Suprapubic skin (tissue), 4 donors: ENCODE measurements at regions not wholly inside any gene's neighbourhood (a gene's known extent, or its start where the extent isn't known, plus 50 kb on each side); places are given as distances from the start of the nearest gene placed in this dataset.

ENCODE experiments used
- DNase-seq, 2 donors: peaks; one replicate each; pipeline ENCODE4 v3.0.0-alpha.2; 2019; ENCODE audit warnings: low spot score in 2 of 2
- H3K27ac ChIP-seq: fragments of 200-600 bp; sonication (generic); one replicate; pipeline ENCODE4 v1.5.1; 2019
- H3K27me3 ChIP-seq: fragments of 200-600 bp; sonication (generic); one replicate; pipeline ENCODE4 v1.5.1; 2019
- H3K36me3 ChIP-seq: fragments of 200-600 bp; sonication (generic); one replicate; pipeline ENCODE4 v1.5.1; 2019
- H3K4me1 ChIP-seq: fragments of 200-600 bp; sonication (generic); one replicate; pipeline ENCODE4 v1.5.1; 2019
- H3K4me3 ChIP-seq: fragments of 200-600 bp; sonication (generic); one replicate; pipeline ENCODE4 v1.5.1; 2019; ENCODE audit warnings: mild to moderate bottlenecking
- H3K9me3 ChIP-seq: fragments of 200-600 bp; sonication (generic); one replicate; pipeline ENCODE4 v1.5.1; 2019
- EP300 ChIP-seq: sonication (generic); formaldehyde crosslinking; IDR thresholded peaks from one replicate; pipeline ENCODE4 v1.6.1; 2017; ENCODE audit warnings: antibody characterized with exemption
- POLR2A ChIP-seq, 2 donors: fragments of 450-650 bp; IDR thresholded peaks; one replicate each; pipeline ENCODE4 v1.6.1; 2017; ENCODE audit warnings: antibody characterized with exemption in 2 of 2, mild to moderate bottlenecking in 2 of 2, moderate library complexity in 2 of 2
- POLR2AphosphoS5 ChIP-seq, 3 donors: sonication (generic); formaldehyde crosslinking; IDR thresholded peaks; one replicate each; pipeline ENCODE4 v1.6.1; 2017; ENCODE audit warnings: antibody characterized with exemption in 3 of 3
- WGBS: methylation state at CpG from one replicate; pipeline ENCODE4 v1.1.5; 2018; 5-methylcytosine and 5-hydroxymethylcytosine counted together
- TF ChIP-seq, protein P1 (sequence below), 2 donors: fragments of 200-600 bp in 1 of 2; fragments of 450-650 bp in 1 of 2; sonication (generic) in 1 of 2; IDR thresholded peaks; one replicate each; pipeline ENCODE4 v1.5.1; 2016 to 2019; ENCODE audit warnings: antibody characterized with exemption in 2 of 2, mild to moderate bottlenecking in 1 of 2, moderate library complexity in 1 of 2

DNA sequence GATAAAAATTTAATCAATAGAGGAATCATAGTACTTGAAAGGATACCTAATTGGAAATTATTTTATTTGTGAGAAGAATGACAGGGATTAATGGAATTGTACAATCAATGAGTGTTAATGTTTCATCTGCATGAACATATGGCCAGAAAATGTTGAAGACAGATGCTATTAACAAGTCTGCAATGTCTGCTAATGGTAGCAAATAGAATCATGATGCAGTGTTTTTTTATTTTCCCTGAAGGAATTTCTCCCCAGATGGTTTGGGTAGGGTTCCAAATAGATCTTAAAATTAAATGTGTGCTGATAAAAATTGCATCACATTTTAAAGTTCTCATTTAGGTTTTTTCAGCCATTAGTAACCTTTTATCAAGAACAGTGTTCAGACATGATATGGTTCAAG is 291.3 kb upstream of the TRAM1L1 start:
- H3K4me3 ChIP-seq: no peak overlapping the region
- TF ChIP-seq, protein P1, sequence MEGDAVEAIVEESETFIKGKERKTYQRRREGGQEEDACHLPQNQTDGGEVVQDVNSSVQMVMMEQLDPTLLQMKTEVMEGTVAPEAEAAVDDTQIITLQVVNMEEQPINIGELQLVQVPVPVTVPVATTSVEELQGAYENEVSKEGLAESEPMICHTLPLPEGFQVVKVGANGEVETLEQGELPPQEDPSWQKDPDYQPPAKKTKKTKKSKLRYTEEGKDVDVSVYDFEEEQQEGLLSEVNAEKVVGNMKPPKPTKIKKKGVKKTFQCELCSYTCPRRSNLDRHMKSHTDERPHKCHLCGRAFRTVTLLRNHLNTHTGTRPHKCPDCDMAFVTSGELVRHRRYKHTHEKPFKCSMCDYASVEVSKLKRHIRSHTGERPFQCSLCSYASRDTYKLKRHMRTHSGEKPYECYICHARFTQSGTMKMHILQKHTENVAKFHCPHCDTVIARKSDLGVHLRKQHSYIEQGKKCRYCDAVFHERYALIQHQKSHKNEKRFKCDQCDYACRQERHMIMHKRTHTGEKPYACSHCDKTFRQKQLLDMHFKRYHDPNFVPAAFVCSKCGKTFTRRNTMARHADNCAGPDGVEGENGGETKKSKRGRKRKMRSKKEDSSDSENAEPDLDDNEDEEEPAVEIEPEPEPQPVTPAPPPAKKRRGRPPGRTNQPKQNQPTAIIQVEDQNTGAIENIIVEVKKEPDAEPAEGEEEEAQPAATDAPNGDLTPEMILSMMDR (IDR thresholded peaks at IDR 0.05): no peak
- TF ChIP-seq POLR2AphosphoS5 (IDR thresholded peaks at IDR 0.05) (no peak), EP300 (no peak)
- no peaks in the 10 kb centered on the region for H3K27me3 ChIP-seq
- H3K4me1 ChIP-seq: no peaks in the 10 kb centered on the region
- no peak for DNase-seq
- no peaks in the 10 kb centered on the region for H3K9me3 ChIP-seq
- H3K27ac ChIP-seq: no peak overlapping the region
- H3K36me3 ChIP-seq: no peaks in the 10 kb centered on the region

DNA sequence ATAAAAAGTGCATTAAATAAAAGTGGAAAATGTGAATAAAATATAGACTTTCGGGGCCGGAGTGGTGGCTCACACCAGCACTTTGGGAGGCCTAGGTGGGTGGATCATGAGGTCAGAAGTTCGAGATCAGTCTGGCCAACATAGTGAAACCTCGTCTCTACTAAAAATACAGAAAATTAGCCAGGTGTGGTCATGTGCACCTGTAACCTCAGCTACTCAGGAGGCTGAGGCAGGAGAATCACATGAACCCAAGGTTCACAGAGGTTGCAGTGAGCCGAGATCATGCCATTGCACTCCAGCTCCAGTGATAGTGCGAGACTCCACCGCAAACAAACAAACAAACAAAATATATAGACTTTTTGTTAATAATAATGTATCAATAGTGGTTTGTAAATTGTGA is 293.6 kb upstream of the TRAM1L1 start:
- DNase-seq: no peak
- H3K27ac ChIP-seq: no peak overlapping the region
- no peaks in the 10 kb centered on the region for H3K27me3 ChIP-seq
- no peak overlapping the region for H3K4me3 ChIP-seq
- H3K9me3 ChIP-seq: no peaks in the 10 kb centered on the region
- WGBS: 86% methylated on average over 7 of the region's 7 CpGs
- no peaks in the 10 kb centered on the region for H3K36me3 ChIP-seq
- H3K4me1 ChIP-seq: no peaks in the 10 kb centered on the region
- TF ChIP-seq POLR2AphosphoS5 (IDR thresholded peaks at IDR 0.05): no peak
- TF ChIP-seq, protein P1 (IDR thresholded peaks at IDR 0.05): no peak
- TF ChIP-seq EP300: no peak
- TF ChIP-seq POLR2A (IDR thresholded peaks at IDR 0.05): no peak

DNA sequence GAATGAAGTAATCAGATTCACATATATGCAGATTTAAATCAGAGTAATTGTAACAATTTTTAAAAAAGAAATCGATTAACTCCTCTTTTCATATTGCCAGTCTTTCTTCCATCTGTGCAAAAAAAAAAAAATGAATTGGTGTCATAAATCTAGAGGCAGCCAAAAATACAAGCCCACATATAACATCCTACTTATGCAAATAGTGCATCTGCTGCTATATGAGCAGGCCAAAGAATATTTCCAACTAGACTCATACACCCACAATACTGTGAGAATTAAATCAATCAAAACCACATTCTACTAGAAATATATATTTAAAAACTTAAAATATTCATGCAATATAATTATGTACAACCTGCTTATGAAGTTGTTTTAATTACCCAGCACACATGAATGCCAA is 298.1 kb upstream of the TRAM1L1 start:
- DNase-seq: no peak
- Histone ChIP-seq H3K27ac (no peak overlapping the region), H3K4me1 (no peaks in the 10 kb centered on the region), H3K4me3 (no peak overlapping the region), H3K36me3 (no peaks in the 10 kb centered on the region), H3K9me3 (no peaks in the 10 kb centered on the region), H3K27me3 (no peaks in the 10 kb centered on the region)
- TF ChIP-seq POLR2A (IDR thresholded peaks at IDR 0.05) (no peak), POLR2AphosphoS5 (IDR thresholded peaks at IDR 0.05) (no peak), EP300 (no peak)
- TF ChIP-seq, protein P1 (IDR thresholded peaks at IDR 0.05): no peak
- WGBS: 80% methylated on average over 1 of the region's 1 CpG

DNA sequence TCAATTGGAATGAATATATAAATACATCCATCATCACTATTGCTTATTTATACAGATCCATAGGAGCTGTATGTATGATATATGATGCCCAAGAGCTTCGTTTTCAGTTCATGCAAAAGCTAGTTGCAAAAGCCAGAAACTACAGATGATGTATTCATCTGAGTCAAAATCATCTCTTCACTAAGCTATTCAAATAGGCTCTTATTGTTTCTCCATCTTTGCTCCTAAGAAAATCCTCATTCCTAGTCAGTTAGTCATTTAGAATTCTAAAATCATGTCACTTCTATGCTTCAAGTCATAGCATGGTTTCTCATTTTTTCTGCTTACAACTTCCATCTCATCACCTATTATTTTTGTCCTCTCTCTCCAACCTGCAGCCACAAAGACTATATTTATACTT is 300.1 kb upstream of the TRAM1L1 start:
- TF ChIP-seq POLR2A (IDR thresholded peaks at IDR 0.05) (no peak), EP300 (no peak), POLR2AphosphoS5 (IDR thresholded peaks at IDR 0.05) (no peak)
- TF ChIP-seq, protein P1 (IDR thresholded peaks at IDR 0.05): no peak
- Histone ChIP-seq H3K36me3 (no peaks in the 10 kb centered on the region), H3K4me1 (no peaks in the 10 kb centered on the region), H3K9me3 (no peaks in the 10 kb centered on the region), H3K4me3 (no peak overlapping the region), H3K27me3 (no peaks in the 10 kb centered on the region), H3K27ac (no peak overlapping the region)
- no peak for DNase-seq
- 46% methylated on average over 1 of the region's 1 CpG for WGBS

DNA sequence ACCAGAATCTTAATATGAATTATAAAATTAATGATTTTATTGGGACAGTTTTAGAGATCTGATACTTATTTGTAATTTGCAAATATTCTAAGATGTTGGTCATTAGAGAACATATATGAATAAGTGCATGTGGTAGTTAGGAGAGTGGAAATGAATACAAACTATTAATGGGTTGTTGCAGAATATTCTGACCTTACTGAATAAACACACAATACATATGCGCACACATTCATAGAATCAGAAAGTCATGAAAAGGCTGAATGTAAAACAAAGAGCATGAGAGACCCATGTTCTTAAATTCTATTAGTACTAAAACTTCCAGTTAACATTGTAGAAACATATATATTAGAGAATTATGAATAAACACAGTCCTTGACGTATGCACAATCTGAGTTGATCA is 301.7 kb upstream of the TRAM1L1 start:
- no peak for DNase-seq
- TF ChIP-seq EP300: no peak
- no peak for TF ChIP-seq POLR2A (IDR thresholded peaks at IDR 0.05)
- TF ChIP-seq POLR2AphosphoS5 (IDR thresholded peaks at IDR 0.05): no peak
- TF ChIP-seq, protein P1 (IDR thresholded peaks at IDR 0.05): no peak
- Histone ChIP-seq H3K27ac (no peak overlapping the region), H3K27me3 (no peaks in the 10 kb centered on the region), H3K9me3 (no peaks in the 10 kb centered on the region), H3K36me3 (no peaks in the 10 kb centered on the region), H3K4me1 (no peaks in the 10 kb centered on the region), H3K4me3 (no peak overlapping the region)
- 84% methylated on average over 2 of the region's 2 CpGs for WGBS
